ENCODE measurements at regions not wholly inside any gene's neighbourhood (a gene's known extent, or its start where the extent isn't known, plus 50 kb on each side); places are given as distances from the start of the nearest gene placed in this dataset.

- TF ChIP-seq GATA3 (IDR thresholded peaks at IDR 0.05; ENCODE audit: low read depth, low read length) (no peak), GATA2 (IDR thresholded peaks at IDR 0.05; ENCODE audit: low read depth, low read length) (no peak)
Measured at GRCh38 chr14:58755031-58755925, 117.5 kb downstream of the DACT1 start.

GRCh38 chr14:58760121-58760520, 122.4 kb downstream of the DACT1 start:
- no peak for TF ChIP-seq GATA3 (IDR thresholded peaks at IDR 0.05; ENCODE audit: low read depth, low read length)
- TF ChIP-seq GATA2 (IDR thresholded peaks at IDR 0.05; ENCODE audit: low read depth, low read length) = no peak

GRCh38 chr14:58762629-58763028, 124.9 kb downstream of the DACT1 start:
- TF ChIP-seq GATA3 (IDR thresholded peaks at IDR 0.05; ENCODE audit: low read depth, low read length) (no peak), GATA2 (IDR thresholded peaks at IDR 0.05; ENCODE audit: low read depth, low read length) (no peak)

- TF ChIP-seq GATA3 (IDR thresholded peaks at IDR 0.05; ENCODE audit: low read depth, low read length) = no peak
- TF ChIP-seq GATA2 (IDR thresholded peaks at IDR 0.05; ENCODE audit: low read depth, low read length) = no peak
Measured at GRCh38 chr14:58763210-58763609, 125.4 kb downstream of the DACT1 start.

GRCh38 chr14:58765418-58765831, 127.7 kb downstream of the DACT1 start:
- TF ChIP-seq GATA2 (IDR thresholded peaks at IDR 0.05; ENCODE audit: low read depth, low read length) = no peak
- no peak for TF ChIP-seq GATA3 (IDR thresholded peaks at IDR 0.05; ENCODE audit: low read depth, low read length)

GRCh38 chr14:58765843-58766242, 128.1 kb downstream of the DACT1 start:
- TF ChIP-seq GATA2 (IDR thresholded peaks at IDR 0.05; ENCODE audit: low read depth, low read length) (no peak), GATA3 (IDR thresholded peaks at IDR 0.05; ENCODE audit: low read depth, low read length) (no peak)

GRCh38 chr14:58769011-58769643, 131.4 kb downstream of the DACT1 start:
- TF ChIP-seq GATA2 (IDR thresholded peaks at IDR 0.05; ENCODE audit: low read depth, low read length) (no peak), GATA3 (IDR thresholded peaks at IDR 0.05; ENCODE audit: low read depth, low read length) (no peak)

GRCh38 chr14:58769771-58770170, 132.0 kb downstream of the DACT1 start:
- TF ChIP-seq GATA3 (IDR thresholded peaks at IDR 0.05; ENCODE audit: low read depth, low read length) (no peak), GATA2 (IDR thresholded peaks at IDR 0.05; ENCODE audit: low read depth, low read length) (no peak)

GRCh38 chr14:58770491-58770982, 132.8 kb downstream of the DACT1 start:
- no peak for TF ChIP-seq GATA3 (IDR thresholded peaks at IDR 0.05; ENCODE audit: low read depth, low read length)
- TF ChIP-seq GATA2 (IDR thresholded peaks at IDR 0.05; ENCODE audit: low read depth, low read length) = no peak

GRCh38 chr14:58771016-58771415, 133.3 kb downstream of the DACT1 start:
- no peak for TF ChIP-seq GATA2 (IDR thresholded peaks at IDR 0.05; ENCODE audit: low read depth, low read length)
- no peak for TF ChIP-seq GATA3 (IDR thresholded peaks at IDR 0.05; ENCODE audit: low read depth, low read length)

- TF ChIP-seq GATA2 (IDR thresholded peaks at IDR 0.05; ENCODE audit: low read depth, low read length) = no peak
- TF ChIP-seq GATA3 (IDR thresholded peaks at IDR 0.05; ENCODE audit: low read depth, low read length) = no peak
Measured at GRCh38 chr14:58772116-58772515, 134.4 kb downstream of the DACT1 start.

- no peak for TF ChIP-seq GATA2 (IDR thresholded peaks at IDR 0.05; ENCODE audit: low read depth, low read length)
- TF ChIP-seq GATA3 (IDR thresholded peaks at IDR 0.05; ENCODE audit: low read depth, low read length) = no peak
Measured at GRCh38 chr14:58772794-58773620, 135.2 kb downstream of the DACT1 start.

- no peak for TF ChIP-seq GATA2 (IDR thresholded peaks at IDR 0.05; ENCODE audit: low read depth, low read length)
- no peak for TF ChIP-seq GATA3 (IDR thresholded peaks at IDR 0.05; ENCODE audit: low read depth, low read length)
Measured at GRCh38 chr14:58774531-58774930, 136.8 kb downstream of the DACT1 start.

- no peak for TF ChIP-seq GATA2 (IDR thresholded peaks at IDR 0.05; ENCODE audit: low read depth, low read length)
Measured at GRCh38 chr14:58776516-58776915, 138.8 kb downstream of the DACT1 start.
